ENCODE measurements at regions not wholly inside any gene's neighbourhood (a gene's known extent, or its start where the extent isn't known, plus 50 kb on each side); places are given as distances from the start of the nearest gene placed in this dataset.

DNA sequence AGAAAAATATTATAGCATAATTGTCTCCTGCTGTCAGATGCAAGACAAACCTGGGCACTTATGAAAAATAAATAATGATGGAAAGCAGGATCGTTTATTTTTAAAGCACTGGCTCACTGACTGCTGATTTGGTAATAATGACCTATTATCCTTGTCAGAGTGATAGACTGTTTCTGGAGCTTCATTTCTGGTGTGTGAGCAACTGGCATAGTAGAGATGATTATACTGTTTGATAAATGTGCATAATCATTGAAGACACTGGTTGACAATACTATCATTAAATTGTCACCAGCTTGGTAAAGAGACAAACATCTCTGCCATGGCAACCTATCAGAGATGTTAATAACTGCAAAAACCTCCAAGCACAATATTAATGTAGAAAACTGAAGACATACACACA is 179.9 kb upstream of the ZNF644 start:
- no peak for TF ChIP-seq POLR2AphosphoS5 (IDR thresholded peaks at IDR 0.05)
- TF ChIP-seq, protein P1, sequence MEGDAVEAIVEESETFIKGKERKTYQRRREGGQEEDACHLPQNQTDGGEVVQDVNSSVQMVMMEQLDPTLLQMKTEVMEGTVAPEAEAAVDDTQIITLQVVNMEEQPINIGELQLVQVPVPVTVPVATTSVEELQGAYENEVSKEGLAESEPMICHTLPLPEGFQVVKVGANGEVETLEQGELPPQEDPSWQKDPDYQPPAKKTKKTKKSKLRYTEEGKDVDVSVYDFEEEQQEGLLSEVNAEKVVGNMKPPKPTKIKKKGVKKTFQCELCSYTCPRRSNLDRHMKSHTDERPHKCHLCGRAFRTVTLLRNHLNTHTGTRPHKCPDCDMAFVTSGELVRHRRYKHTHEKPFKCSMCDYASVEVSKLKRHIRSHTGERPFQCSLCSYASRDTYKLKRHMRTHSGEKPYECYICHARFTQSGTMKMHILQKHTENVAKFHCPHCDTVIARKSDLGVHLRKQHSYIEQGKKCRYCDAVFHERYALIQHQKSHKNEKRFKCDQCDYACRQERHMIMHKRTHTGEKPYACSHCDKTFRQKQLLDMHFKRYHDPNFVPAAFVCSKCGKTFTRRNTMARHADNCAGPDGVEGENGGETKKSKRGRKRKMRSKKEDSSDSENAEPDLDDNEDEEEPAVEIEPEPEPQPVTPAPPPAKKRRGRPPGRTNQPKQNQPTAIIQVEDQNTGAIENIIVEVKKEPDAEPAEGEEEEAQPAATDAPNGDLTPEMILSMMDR (IDR thresholded peaks at IDR 0.05 in 8 of 11, conservative IDR thresholded peaks at IDR 0.05 in 3 of 11): no peak
